ENCODE measurements at regions not wholly inside any gene's neighbourhood (a gene's known extent, or its start where the extent isn't known, plus 50 kb on each side); places are given as distances from the start of the nearest gene placed in this dataset.

DNA sequence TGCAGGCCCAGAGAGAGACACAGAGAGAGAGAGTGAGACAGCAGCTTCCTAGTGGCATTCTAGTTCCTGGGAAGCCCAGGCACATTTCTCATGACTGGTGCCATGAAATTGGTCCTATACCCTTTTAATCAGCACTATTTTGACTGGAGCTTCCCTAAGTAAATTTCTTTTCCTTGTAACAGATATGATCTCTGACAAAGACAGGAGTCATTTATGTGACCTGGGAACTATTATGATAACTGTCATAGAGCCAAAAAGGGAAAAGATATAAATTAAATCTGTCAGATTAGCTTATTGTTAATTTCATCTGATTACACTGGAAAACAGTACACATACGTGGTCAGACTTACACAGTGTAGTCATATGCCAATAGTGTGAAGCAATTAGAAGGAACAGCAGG is 161.3 kb upstream of the HNRNPA3 start (continued):
- no peak for TF ChIP-seq SMAD3 (CRISPR knock-in tag; IDR thresholded peaks at IDR 0.05)
- no peak for TF ChIP-seq ZNF281 (CRISPR knock-in tag; IDR thresholded peaks at IDR 0.05; ENCODE audit: borderline replicate concordance)
- no peak for TF ChIP-seq FOXJ3 (CRISPR knock-in tag; IDR thresholded peaks at IDR 0.05; ENCODE audit: borderline replicate concordance)
- no peak for TF ChIP-seq CBX1 (IDR thresholded peaks at IDR 0.05; ENCODE audit: low read depth)
- TF ChIP-seq CEBPB (IDR thresholded peaks at IDR 0.05; ENCODE audit: borderline replicate concordance, low read depth, low read length) = no peak
- no peak for TF ChIP-seq KMT2A (CRISPR knock-in tag; IDR thresholded peaks at IDR 0.05)
- no peak for TF ChIP-seq ISX (CRISPR knock-in tag; conservative IDR thresholded peaks at IDR 0.05)
- no peak for TF ChIP-seq ZNF543 (CRISPR knock-in tag; IDR thresholded peaks at IDR 0.05)
- no peak for TF ChIP-seq EEA1 (CRISPR knock-in tag; IDR thresholded peaks at IDR 0.05; ENCODE audit: borderline replicate concordance)

DNA sequence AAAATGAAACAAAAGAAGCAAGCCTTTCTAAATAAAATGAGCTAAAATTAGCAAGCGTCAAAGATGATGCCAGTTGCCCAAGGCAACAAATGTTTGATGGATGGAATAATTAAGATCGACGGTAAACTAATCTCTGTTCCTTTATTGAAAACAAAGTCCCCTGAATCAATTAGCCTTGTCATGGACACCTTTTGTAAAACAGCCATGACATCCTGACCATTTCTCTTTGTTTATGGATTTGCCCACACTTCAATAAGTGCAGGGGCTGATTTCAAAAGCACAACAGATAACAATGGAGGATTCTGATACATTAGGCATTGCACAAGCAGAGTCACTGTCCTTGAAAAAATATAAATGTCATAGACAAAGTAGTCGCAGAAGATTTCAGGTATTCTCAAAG is 160.1 kb upstream of the HNRNPA3 start:
- 53% methylated on average over 4 of the region's 4 CpGs for WGBS (ENCODE audit: low lambda C conversion rate)
- Histone ChIP-seq H3K27me3 (ENCODE audit: control insufficient read depth in 1 of 2, insufficient read depth in 2 of 2, low read length in 2 of 2) (peaks cover 0 to 10% of the 10 kb centered on the region in 2 experiments; a peak in 1 of 5 replicates), H2AFZ (ENCODE audit: low read length) (no peak overlapping the region), H3K27ac (ENCODE audit: extremely low read length, insufficient read depth, low read length) (no peak overlapping the region), H3K9ac (ENCODE audit: insufficient read depth, low read depth, low read length) (no peak overlapping the region), H3K4me2 (ENCODE audit: low read depth, low read length) (no peak overlapping the region), H3K9me3 (ENCODE audit: low read length) (no peaks in the 10 kb centered on the region), H3K79me2 (ENCODE audit: insufficient read depth, low read length) (no peaks in the 10 kb centered on the region), H3K4me1 (ENCODE audit: insufficient read depth, low read length) (no peaks in the 10 kb centered on the region), H3K36me3 (replicated peaks in 1 of 2; ENCODE audit: control insufficient read depth in 1 of 2, insufficient read depth in 2 of 2, low read length in 2 of 2) (no peaks in the 10 kb centered on the region), H3K4me3 (replicated peaks in 1 of 3; ENCODE audit: insufficient read depth in 1 of 3, low read depth in 2 of 3, low read length in 3 of 3) (no peak overlapping the region), H4K20me1 (ENCODE audit: insufficient read depth, low read length) (no peaks in the 10 kb centered on the region)
- ChIA-PET CTCF (ENCODE audit: low intra/inter-chr PET ratio, low total read pairs) (no interaction called here), POLR2A (no interaction called here)
- DNase-seq (ENCODE audit: low spot score) = no peak
- BruUV-seq (replicated peaks) = no TSS peak
- in situ Hi-C loops (cut with HindIII; ENCODE audit: extremely low pct_ligation_motif_present, low pct_unique_long_range_greater_than_20kb) = no loop called here
- intact Hi-C loops (cut with micrococcal nuclease; ENCODE audit: unreplicated experiment) = no loop called here
- no peak for FAIRE-seq
- no peak for ATAC-seq
- TF ChIP-seq NR2C2 (CRISPR knock-in tag; IDR thresholded peaks at IDR 0.05; ENCODE audit: borderline replicate concordance) (no peak), ZNF432 (CRISPR knock-in tag; IDR thresholded peaks at IDR 0.05; ENCODE audit: borderline replicate concordance) (no peak), ZNF567 (CRISPR knock-in tag; IDR thresholded peaks at IDR 0.05; ENCODE audit: borderline replicate concordance) (no peak), WIZ (CRISPR knock-in tag; IDR thresholded peaks at IDR 0.05) (no peak), HHEX (CRISPR knock-in tag; IDR thresholded peaks at IDR 0.05) (no peak), SOX6 (IDR thresholded peaks at IDR 0.05) (no peak), SOX6 (CRISPR knock-in tag; IDR thresholded peaks at IDR 0.05) (no peak), ZBTB37 (CRISPR knock-in tag; IDR thresholded peaks at IDR 0.05) (no peak)
- TF ChIP-seq, protein P1, sequence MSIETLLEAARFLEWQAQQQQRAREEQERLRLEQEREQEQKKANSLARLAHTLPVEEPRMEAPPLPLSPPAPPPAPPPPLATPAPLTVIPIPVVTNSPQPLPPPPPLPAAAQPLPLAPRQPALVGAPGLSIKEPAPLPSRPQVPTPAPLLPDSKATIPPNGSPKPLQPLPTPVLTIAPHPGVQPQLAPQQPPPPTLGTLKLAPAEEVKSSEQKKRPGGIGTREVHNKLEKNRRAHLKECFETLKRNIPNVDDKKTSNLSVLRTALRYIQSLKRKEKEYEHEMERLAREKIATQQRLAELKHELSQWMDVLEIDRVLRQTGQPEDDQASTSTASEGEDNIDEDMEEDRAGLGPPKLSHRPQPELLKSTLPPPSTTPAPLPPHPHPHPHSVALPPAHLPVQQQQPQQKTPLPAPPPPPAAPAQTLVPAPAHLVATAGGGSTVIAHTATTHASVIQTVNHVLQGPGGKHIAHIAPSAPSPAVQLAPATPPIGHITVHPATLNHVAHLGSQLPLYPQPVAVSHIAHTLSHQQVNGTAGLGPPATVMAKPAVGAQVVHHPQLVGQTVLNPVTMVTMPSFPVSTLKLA (IDR thresholded peaks at IDR 0.05) = no peak

All from HepG2 (cell line).